Fibroblast of the aortic adventitia (primary cell): ENCODE measurements at regions not wholly inside any gene's neighbourhood (a gene's known extent, or its start where the extent isn't known, plus 50 kb on each side); places are given as distances from the start of the nearest gene placed in this dataset.
"Not testable (repeated sequence)": the region's sequence is repeated elsewhere in the genome, so short reads cannot be mapped to it uniquely, and the experiment has no call there.

Source experiments
- DNase-seq: peaks from one replicate; pipeline ENCODE4 v3.0.0-alpha.2; 2010; ENCODE audit warnings: low read depth
- H3K4me3 ChIP-seq: 2 replicates; pipeline ENCODE4 v1.5.1; 2011; ENCODE audit warnings: low read depth, mild to moderate bottlenecking, control low read depth, low read length, moderate library complexity
- CTCF ChIP-seq: IDR thresholded peaks from 2 replicates; pipeline ENCODE4 v1.5.1; 2011; ENCODE audit warnings: mild to moderate bottlenecking, low read length, control low read depth, inconsistent platforms; ENCODE audit not compliant: insufficient read depth

DNA sequence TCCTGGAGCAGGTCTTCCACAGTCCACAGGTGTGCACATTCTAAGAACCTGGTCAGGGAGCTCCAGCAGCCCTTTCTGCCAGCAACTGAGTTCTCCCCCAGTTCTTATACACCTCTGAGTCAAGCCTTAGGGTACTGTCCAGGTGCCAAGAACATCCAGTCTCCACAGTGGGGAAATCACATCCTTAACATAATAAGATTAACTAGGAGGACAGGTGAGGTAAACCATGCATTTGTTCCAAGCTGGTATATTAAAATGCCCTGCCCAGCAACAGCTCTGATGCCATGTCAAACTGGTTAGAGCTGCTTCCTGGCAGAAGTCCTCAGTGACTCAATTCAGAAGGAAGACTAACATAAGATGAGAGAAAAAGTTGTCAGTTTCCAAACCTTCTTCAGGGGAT lies 303.9 kb upstream of the SGK1 start:
- H3K4me3 ChIP-seq: no peak overlapping the region
- TF ChIP-seq CTCF: no peak
- no peak for DNase-seq

GRCh38 chr6:134619789-134620188 lies 301.9 kb upstream of the SGK1 start:
- no peak for TF ChIP-seq CTCF
- H3K4me3 ChIP-seq: no peak overlapping the region
- peak; percentile 38 for DNase-seq

GRCh38 chr6:134619077-134619476 lies 301.2 kb upstream of the SGK1 start:
- H3K4me3 ChIP-seq: no peak overlapping the region
- DNase-seq: no peak
- TF ChIP-seq CTCF: no peak

GRCh38 chr6:134614606-134615485 lies 296.9 kb upstream of the SGK1 start:
- no peak for TF ChIP-seq CTCF
- H3K4me3 ChIP-seq: no peak overlapping the region
- no peak for DNase-seq

DNA sequence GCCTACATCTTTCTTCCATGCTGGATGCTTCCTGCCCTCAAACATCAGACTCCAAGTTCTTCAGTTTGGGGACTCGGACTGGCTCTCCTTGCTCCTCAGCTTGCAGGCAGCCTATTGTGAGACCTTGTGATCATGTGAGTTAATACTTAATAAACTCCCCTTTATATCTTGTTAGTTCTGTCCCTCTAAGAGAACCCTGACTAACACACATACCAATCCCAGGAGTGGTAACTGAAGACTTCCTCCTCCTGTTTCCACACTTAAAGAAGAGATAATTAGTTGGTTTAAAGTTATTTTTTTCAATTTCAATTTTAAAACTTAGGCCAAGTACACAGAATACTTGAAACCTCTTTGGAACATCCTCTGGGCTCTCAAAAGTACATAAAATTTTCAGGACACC lies 294.2 kb upstream of the SGK1 start:
- H3K4me3 ChIP-seq, DNase-seq: not testable (repeated sequence)

DNA sequence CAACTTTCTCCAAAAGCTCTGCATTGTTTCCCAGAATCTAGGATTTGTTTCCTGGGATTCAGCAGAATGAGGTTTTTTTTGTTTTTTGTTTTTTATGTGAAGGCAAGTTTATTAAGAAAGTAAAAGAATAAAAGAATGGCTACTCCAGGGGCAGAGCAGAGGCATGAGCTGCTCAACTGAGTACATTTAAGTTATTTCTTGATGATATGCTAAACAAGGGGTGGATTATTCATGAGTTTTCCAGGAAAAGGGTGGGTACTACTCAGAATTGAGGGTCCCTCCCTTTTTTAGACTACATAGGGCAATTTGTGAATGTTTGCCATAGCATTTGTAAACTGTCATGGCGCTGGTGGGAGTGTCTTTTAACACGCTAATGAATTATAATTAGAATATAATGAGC lies 292.5 kb upstream of the SGK1 start:
- no peak for TF ChIP-seq CTCF
- DNase-seq: no peak
- H3K4me3 ChIP-seq: no peak overlapping the region

GRCh38 chr6:134609716-134610261 lies 291.9 kb upstream of the SGK1 start:
- H3K4me3 ChIP-seq: no peak overlapping the region
- no peak for DNase-seq
- no peak for TF ChIP-seq CTCF
